Amygdala (tissue), 56 donors: ENCODE measurements at regions not wholly inside any gene's neighbourhood (a gene's known extent, or its start where the extent isn't known, plus 50 kb on each side); places are given as distances from the start of the nearest gene placed in this dataset.

Experiments used
- DNase-seq, 56 donors: peaks; one replicate each; lab custom pipeline; 2025; lab: John Stamatoyannopoulos, UW

- DNase-seq, result no peak
These were observed 475.7 kb downstream of the DSC3 start for GRCh38 chr18:30566877-30567276.

GRCh38 chr18:30562231-30562630 is 480.3 kb downstream of the DSC3 start:
- DNase-seq, result no peak

- no peak for DNase-seq
These were observed 486.4 kb downstream of the DSC3 start for GRCh38 chr18:30556112-30556511.

- no peak for DNase-seq
These were observed 497.1 kb downstream of the DSC3 start for GRCh38 chr18:30545393-30545792.

GRCh38 chr18:30544141-30544540 is 498.4 kb downstream of the DSC3 start:
- no peak for DNase-seq

GRCh38 chr18:30533716-30534115 is 508.8 kb downstream of the DSC3 start:
- no peak for DNase-seq

GRCh38 chr18:30527917-30528316 is 514.6 kb downstream of the DSC3 start:
- DNase-seq, result no peak

GRCh38 chr18:30527226-30527625 is 515.3 kb downstream of the DSC3 start:
- DNase-seq, result peak in 2 of 56 donors; percentile 1 to 17

GRCh38 chr18:30522288-30522929 is 520.1 kb downstream of the DSC3 start:
- no peak for DNase-seq

GRCh38 chr18:30514059-30514458 is 528.5 kb downstream of the DSC3 start:
- DNase-seq, result no peak

GRCh38 chr18:30512872-30513271 is 529.7 kb downstream of the DSC3 start:
- no peak for DNase-seq

GRCh38 chr18:30510882-30511281 is 531.7 kb downstream of the DSC3 start:
- no peak for DNase-seq

GRCh38 chr18:30501594-30501993 is 540.9 kb downstream of the DSC3 start:
- no peak for DNase-seq

GRCh38 chr18:30500240-30500945 is 542.1 kb downstream of the DSC3 start:
- no peak for DNase-seq

- no peak for DNase-seq
These were observed 542.8 kb downstream of the DSC3 start for GRCh38 chr18:30499721-30500120.

GRCh38 chr18:30492552-30493129 is 549.9 kb downstream of the DSC3 start:
- DNase-seq, result no peak

- DNase-seq, result no peak
These were observed 550.6 kb downstream of the DSC3 start for GRCh38 chr18:30491815-30492551.

- DNase-seq, result no peak
These were observed 552.5 kb downstream of the DSC3 start for GRCh38 chr18:30489890-30490643.

- DNase-seq, result no peak
These were observed 554.6 kb downstream of the DSC3 start for GRCh38 chr18:30487962-30488361.

GRCh38 chr18:30486856-30487255 is 555.7 kb downstream of the DSC3 start:
- no peak for DNase-seq

- no peak for DNase-seq
These were observed 557.5 kb downstream of the DSC3 start for GRCh38 chr18:30485078-30485477.
